NCI-H1417 (cell line): ENCODE measurements at regions not wholly inside any gene's neighbourhood (a gene's known extent, or its start where the extent isn't known, plus 50 kb on each side); places are given as distances from the start of the nearest gene placed in this dataset.
A peak's percentile ranks its signal among the peaks of the same experiment; 100 is the strongest.
"Not testable (repeated sequence)": the region's sequence is repeated elsewhere in the genome, so short reads cannot be mapped to it uniquely, and the experiment has no call there.

Experiments used
- DNase-seq, 3 experiments: peaks; one replicate each; lab custom pipeline; 2025; lab: John Stamatoyannopoulos, UW

DNA sequence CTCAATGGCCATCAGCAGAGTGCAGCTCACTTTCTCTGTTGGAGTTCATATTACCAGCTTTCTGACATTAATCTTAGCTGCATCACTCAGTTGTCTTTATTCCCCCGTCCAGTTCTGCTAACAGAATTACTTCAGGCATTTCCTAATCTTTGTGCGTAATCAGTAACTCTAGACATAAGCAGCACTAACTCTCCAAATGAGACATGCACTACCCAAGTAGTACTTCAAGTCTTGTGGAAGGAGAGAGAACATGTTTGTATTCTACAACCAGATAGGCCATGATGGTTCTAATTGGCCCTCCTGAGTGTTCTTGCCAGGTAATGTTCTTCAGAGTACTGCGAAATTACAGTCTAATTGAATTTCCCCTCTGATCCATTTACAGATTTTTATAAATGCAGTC, 448.5 kb upstream of the RPS6KA3 start:
- peak in 1 of 3 experiments; percentile 21 for DNase-seq

- DNase-seq = peak in 1 of 3 experiments; percentile 47
These were observed 446.1 kb upstream of the RPS6KA3 start for GRCh38 chrX:20712811-20713210.

GRCh38 chrX:20711366-20711765, 444.7 kb upstream of the RPS6KA3 start:
- DNase-seq = peak in 2 of 3 experiments; percentile 61 to 82

DNA sequence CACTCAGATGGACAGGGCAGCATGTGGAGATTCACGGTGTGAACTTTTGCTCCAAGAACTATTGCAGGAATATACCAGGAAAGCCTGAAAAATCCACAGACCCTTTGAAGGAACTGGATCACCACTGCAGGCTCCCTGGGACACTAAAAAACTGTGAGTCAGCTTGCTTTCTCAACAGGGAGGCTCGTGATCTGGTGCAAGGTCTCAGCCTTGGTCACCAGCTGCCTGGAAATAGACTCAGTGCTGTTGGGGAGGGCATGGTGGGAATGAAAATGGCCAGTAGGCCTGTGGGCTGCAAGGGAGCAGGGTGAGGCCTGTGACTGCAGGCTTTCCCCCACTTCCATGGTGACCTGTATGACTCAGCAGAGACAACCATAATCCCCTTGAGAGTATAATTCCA, 426.4 kb upstream of the RPS6KA3 start:
- no peak for DNase-seq

GRCh38 chrX:20686256-20686655, 419.5 kb upstream of the RPS6KA3 start:
- DNase-seq = no peak

- no peak for DNase-seq
These were observed 418.9 kb upstream of the RPS6KA3 start for GRCh38 chrX:20685652-20686051.

DNA sequence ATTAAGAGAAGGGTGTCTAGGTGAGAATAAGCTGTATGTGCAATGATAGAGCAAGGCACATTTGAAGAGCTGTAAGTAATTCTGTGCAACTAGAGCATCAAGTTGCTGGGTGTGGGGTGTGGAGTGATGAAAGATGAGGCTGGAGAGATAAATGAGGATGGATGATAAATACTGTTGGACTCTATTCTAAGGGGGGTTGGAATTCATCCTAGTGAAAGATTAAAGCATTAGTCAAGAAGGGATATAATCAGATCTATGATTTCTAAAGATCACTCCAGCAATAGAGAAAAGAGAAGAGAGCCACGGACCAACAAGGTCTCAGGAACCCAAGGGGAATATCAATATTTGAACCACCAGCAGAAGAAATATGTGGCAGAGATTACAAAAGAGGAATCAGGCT, 415.0 kb upstream of the RPS6KA3 start:
- DNase-seq = no peak

DNA sequence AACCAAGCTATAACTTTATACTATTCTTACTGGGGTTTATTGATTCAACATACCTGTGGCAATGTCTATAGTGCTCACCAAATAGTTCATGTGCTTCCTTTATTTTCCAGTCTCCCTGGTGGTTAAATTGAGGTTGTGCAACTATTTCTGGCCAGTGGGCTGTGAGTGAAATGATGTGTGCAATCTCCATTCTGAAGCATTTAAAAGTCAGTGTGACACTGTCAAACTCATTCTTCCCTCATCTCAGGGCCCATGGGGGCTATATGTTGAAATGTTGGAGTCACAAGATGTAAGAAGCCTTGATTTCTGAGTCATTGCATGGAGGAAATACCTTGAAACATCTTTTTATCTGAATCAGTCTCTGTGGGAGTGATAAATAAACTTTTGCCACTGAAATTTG, 414.3 kb upstream of the RPS6KA3 start:
- no peak for DNase-seq

DNA sequence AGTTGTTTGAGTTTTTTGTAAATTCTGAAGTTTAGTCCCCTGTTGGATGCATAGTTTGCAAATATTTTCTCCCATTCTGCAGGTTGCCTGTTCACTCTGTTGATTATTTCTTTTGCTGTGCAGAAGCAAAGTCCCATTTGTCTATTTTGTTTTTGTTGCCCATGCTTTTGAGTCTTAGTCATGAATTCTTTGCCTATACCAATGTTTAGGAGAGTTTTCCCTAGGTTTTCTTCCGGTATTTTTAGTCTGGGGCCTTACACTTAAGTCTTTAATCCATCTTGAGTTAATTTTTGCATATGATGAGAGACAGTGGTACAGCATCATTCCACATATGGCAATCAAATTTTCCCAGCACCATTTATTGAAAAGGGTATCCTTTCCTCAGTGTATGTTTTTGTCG, 405.8 kb upstream of the RPS6KA3 start:
- no peak for DNase-seq

- not testable (repeated sequence) for DNase-seq
These were observed 405.0 kb upstream of the RPS6KA3 start for GRCh38 chrX:20671746-20672145.

- DNase-seq = no peak
These were observed 403.9 kb upstream of the RPS6KA3 start for GRCh38 chrX:20670611-20671010.

GRCh38 chrX:20668550-20668949, 401.8 kb upstream of the RPS6KA3 start:
- DNase-seq = no peak

GRCh38 chrX:20666331-20666730, 399.6 kb upstream of the RPS6KA3 start:
- DNase-seq = no peak

DNA sequence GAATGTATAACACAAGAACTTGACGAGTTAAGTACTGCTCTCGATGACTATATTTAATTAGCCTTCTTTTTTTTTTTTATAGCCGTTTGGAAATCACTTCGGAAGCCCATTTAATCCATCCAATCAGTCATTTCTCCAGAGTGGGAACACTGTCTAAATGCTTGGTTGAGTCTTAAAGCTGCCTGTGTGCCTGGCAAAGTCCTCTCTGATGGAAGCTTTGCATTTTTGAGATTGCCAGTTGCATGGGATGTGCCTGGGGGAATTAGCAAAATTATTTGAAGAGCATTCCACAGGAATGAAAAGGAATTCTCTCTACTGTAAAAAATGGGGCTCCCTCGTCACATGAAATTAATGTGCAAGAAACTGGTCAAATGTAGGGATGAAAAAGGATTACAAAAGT, 398.8 kb upstream of the RPS6KA3 start:
- DNase-seq = no peak

DNA sequence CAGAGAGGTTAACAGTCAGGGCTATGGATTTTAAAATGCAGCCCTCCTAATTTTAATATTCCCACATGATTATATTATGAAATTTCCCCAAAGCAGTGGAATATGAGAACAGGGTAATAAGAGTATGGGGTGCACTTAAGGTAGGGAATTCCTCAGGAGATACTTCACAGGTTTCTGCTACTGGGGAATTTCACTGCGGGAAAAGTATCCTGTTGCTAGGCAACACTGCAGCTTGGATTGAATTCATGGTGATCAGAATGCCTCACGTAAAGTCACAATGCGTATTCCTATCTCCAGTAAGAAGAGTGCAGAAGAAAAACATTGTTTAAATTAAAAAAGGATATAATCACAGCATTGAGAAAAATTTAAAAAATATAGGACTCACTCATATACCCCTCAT, 398.1 kb upstream of the RPS6KA3 start:
- DNase-seq = peak; percentile 9 to 75 (median 32)

GRCh38 chrX:20664131-20664530, 397.4 kb upstream of the RPS6KA3 start:
- no peak for DNase-seq

GRCh38 chrX:20663336-20663735, 396.6 kb upstream of the RPS6KA3 start:
- no peak for DNase-seq

DNA sequence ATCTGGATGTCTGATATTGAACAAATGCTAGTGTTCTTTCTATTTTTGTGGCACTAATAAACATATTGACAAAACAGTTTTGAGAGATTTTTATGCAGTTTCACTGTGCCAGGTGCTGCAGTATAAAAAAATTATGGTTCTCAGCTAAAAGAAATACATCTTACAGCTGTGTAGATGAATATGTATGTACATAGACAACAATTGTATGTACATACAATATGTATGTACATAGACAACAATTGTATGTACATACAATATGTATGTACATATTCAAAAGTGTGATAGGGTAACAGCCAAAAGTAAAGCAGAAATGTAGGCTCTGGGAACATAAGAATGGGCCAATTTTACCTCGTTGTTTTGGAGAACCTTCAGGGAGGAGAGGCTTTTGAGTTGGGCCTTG, 390.0 kb upstream of the RPS6KA3 start:
- DNase-seq = no peak

GRCh38 chrX:20654596-20655106, 387.9 kb upstream of the RPS6KA3 start:
- DNase-seq = no peak

- no peak for DNase-seq
These were observed 386.4 kb upstream of the RPS6KA3 start for GRCh38 chrX:20653070-20653469.

GRCh38 chrX:20641954-20642353, 375.2 kb upstream of the RPS6KA3 start:
- no peak for DNase-seq

- no peak for DNase-seq
These were observed 372.4 kb upstream of the RPS6KA3 start for GRCh38 chrX:20639115-20639514.

DNA sequence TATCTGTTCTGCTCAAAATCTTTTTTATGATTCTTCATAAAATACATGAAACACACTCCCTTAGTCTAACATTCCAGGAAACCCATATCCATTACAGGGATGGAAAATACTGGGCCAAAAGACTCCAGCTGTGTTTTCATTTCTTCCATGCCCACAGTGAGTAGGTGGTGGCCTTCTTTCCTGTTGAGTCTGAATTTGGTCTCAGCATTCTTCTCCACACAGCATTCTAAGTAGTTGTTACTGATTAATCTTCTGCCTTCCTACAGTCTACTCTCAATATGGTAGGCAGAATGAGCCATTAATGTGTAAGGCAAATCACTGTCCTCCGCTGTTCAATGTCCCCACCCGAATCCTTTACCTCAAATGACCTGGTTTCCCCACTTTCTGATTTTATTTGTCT, 370.6 kb upstream of the RPS6KA3 start:
- no peak for DNase-seq

DNA sequence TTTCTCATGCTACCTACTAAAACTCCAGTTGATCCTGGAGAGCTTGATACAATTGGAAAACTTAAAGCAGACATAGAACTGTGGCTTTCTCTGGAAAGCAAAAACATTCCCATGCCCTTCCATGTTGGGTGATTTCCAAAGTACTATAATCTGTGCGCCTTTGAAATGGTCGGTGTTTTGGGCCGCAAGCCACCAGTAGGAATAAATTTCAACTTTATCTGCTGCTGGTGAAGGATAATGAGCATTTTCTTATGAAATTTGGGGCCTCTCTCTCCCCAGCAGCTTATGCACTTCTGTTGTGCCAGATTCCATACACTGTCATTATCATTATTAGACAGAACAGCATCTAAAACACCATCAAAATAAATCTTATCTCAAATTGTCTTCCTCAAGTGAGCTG, 366.7 kb upstream of the RPS6KA3 start:
- no peak for DNase-seq

- no peak for DNase-seq
These were observed 356.7 kb upstream of the RPS6KA3 start for GRCh38 chrX:20623448-20623847.
